Adrenal gland (tissue), 5 donors: ENCODE measurements at regions not wholly inside any gene's neighbourhood (a gene's known extent, or its start where the extent isn't known, plus 50 kb on each side); places are given as distances from the start of the nearest gene placed in this dataset.

ENCODE experiments used
- CTCF ChIP-seq, 6 experiments: fragments of 450-650 bp in 4 of 6; fragments of 200-600 bp in 2 of 6; sonication (generic) in 1 of 6; IDR thresholded peaks; 1 replicate in 5 of 6; 2 replicates in 1 of 6; pipeline versions ENCODE4 v1.5.1 to v1.8.0; 2016 to 2021; ENCODE audit warnings: antibody characterized with exemption in 6 of 6, mild to moderate bottlenecking in 2 of 6, moderate library complexity in 1 of 6
- POLR2A ChIP-seq, 2 donors: fragments of 450-650 bp; IDR thresholded peaks; one replicate each; pipeline ENCODE4 v1.6.1; 2017; ENCODE audit warnings: antibody characterized with exemption in 2 of 2, mild to moderate bottlenecking in 2 of 2, moderate library complexity in 1 of 2
- donor health status: DM: no; HTN: no; CAD: no.

GRCh38 chr20:12949429-12949980 lies 59.3 kb upstream of the SPTLC3 start:
- TF ChIP-seq CTCF (IDR thresholded peaks at IDR 0.05) (no peak), POLR2A (IDR thresholded peaks at IDR 0.05) (no peak)
